ENCODE measurements at regions not wholly inside any gene's neighbourhood (a gene's known extent, or its start where the extent isn't known, plus 50 kb on each side); places are given as distances from the start of the nearest gene placed in this dataset.
"Not testable (repeated sequence)": the region's sequence is repeated elsewhere in the genome, so short reads cannot be mapped to it uniquely, and the experiment has no call there.

DNA sequence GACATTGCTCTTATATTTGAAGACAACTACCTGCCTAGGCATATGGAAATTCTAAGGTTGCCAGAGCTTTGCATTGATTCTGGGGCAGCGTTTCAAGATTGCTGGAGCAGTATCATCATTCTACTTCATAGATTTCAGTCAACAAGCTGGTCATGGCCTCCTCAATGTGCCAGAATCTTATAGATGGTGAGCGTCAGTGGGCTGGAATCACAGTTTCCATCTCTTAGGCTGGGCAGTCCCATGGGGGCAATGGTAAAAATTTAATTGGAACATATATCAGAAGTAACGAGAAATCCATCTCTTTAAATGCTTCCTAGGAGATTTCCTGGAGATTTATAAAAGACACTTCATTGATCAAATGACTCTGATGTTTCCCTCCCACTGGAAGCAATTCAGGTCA, 258.3 kb downstream of the SV2B start:
- BruUV-seq (replicated peaks): no TSS peak
- H3K27ac ChIP-seq (ENCODE audit: low read length): no peak overlapping the region
- CTCF ChIA-PET: no interaction called here

DNA sequence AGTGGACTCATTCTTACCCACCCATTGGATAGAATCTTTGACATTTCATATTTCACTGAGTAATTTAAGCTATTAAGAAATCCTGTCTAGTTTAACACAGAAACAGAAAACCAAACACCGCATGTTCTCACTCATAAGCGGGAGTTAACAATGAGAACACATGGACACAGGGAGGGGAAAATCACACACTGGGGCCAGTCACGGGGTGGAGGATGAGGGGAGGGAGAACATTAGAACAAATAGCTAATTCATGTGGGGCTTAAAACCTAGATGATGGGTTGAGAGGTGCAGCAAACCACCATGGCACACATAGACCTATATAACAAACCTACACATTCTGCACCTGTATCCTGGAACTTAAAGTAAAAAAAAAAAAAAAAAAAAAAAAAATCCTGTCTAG, 261.6 kb downstream of the SV2B start:
- H3K9ac ChIP-seq (ENCODE audit: low read length); ATAC-seq; H3K9me3 ChIP-seq (ENCODE audit: low read length); H3K36me3 ChIP-seq (ENCODE audit: low read depth, low read length); CTCF ChIA-PET; DNase-seq; intact Hi-C loops (cut with micrococcal nuclease); H3K27me3 ChIP-seq (ENCODE audit: low read length); H3K4me2 ChIP-seq (ENCODE audit: low read length); POLR2A ChIA-PET (ENCODE audit: unreplicated experiment); H3K4me1 ChIP-seq (ENCODE audit: insufficient read depth, low read length); H3K79me2 ChIP-seq (ENCODE audit: low read length); H3K4me3 ChIP-seq (ENCODE audit: low read length); H3K9me2 ChIP-seq (replicated peaks; ENCODE audit: low read length); H2AFZ ChIP-seq (ENCODE audit: low read length); H3K27ac ChIP-seq (ENCODE audit: low read length); H3F3A ChIP-seq (ENCODE audit: low read length, unreplicated experiment); H4K20me1 ChIP-seq (ENCODE audit: low read length); BruUV-seq (replicated peaks): not testable (repeated sequence)

More for the DNA sequence above, 258.3 kb downstream of the SV2B start:
- no peaks in the 10 kb centered on the region for H3K4me1 ChIP-seq (ENCODE audit: insufficient read depth, low read length)
- no peaks in the 10 kb centered on the region for H4K20me1 ChIP-seq (ENCODE audit: low read length)
- TF ChIP-seq, protein P1, sequence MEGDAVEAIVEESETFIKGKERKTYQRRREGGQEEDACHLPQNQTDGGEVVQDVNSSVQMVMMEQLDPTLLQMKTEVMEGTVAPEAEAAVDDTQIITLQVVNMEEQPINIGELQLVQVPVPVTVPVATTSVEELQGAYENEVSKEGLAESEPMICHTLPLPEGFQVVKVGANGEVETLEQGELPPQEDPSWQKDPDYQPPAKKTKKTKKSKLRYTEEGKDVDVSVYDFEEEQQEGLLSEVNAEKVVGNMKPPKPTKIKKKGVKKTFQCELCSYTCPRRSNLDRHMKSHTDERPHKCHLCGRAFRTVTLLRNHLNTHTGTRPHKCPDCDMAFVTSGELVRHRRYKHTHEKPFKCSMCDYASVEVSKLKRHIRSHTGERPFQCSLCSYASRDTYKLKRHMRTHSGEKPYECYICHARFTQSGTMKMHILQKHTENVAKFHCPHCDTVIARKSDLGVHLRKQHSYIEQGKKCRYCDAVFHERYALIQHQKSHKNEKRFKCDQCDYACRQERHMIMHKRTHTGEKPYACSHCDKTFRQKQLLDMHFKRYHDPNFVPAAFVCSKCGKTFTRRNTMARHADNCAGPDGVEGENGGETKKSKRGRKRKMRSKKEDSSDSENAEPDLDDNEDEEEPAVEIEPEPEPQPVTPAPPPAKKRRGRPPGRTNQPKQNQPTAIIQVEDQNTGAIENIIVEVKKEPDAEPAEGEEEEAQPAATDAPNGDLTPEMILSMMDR (conservative IDR thresholded peaks at IDR 0.05; ENCODE audit: low read depth, low read length): no peak
- TF ChIP-seq EZH2 (IDR thresholded peaks at IDR 0.05; ENCODE audit: low read length, unreplicated experiment): no peak
- TF ChIP-seq EZH2phosphoT487 (IDR thresholded peaks at IDR 0.05; ENCODE audit: borderline replicate concordance, low read length): no peak
- H3K79me2 ChIP-seq (ENCODE audit: low read length): no peaks in the 10 kb centered on the region
- H3K4me3 ChIP-seq (ENCODE audit: low read length): no peak overlapping the region
- no peaks in the 10 kb centered on the region for H3K9me2 ChIP-seq (replicated peaks; ENCODE audit: low read length)
- POLR2A ChIA-PET (ENCODE audit: unreplicated experiment): no interaction called here
- intact Hi-C loops (cut with micrococcal nuclease): no loop called here
- no peak overlapping the region for H2AFZ ChIP-seq (ENCODE audit: low read length)
- no peaks in the 10 kb centered on the region for H3K9me3 ChIP-seq (ENCODE audit: low read length)
- no peak overlapping the region for H3K4me2 ChIP-seq (ENCODE audit: low read length)
- no peak overlapping the region for H3K9ac ChIP-seq (ENCODE audit: low read length)
- no peaks in the 10 kb centered on the region for H3K36me3 ChIP-seq (ENCODE audit: low read depth, low read length)
- peaks cover 29% of the 10 kb centered on the region; the same call in 1 of the 2 replicates for H3K27me3 ChIP-seq (ENCODE audit: low read length)
- no peak for ATAC-seq
- H3F3A ChIP-seq (ENCODE audit: low read length, unreplicated experiment): no peaks in the 10 kb centered on the region
- DNase-seq: no peak

DNA sequence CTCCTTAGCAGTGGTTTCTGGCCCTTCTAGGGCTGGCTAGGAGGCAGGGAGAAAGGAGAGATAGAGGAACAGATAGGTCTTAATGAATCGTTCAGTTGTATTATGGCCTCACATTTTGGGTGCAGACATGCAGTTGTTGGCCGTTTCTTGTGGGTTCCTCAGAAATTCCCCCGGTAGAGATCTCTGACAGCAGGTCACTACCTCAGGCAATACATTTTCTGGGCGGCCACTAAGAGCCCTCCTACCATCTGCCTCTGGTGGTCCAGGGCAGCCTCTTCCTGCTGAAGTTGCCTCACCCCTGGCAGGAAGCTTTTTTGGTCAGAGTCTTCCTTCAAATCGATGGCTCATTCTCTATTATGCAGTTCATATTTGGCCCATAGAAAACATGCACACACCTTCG, 266.1 kb downstream of the SV2B start:
- no peak overlapping the region for H3K4me3 ChIP-seq (ENCODE audit: low read length)
- BruUV-seq (replicated peaks): no TSS peak
- H3K4me2 ChIP-seq (ENCODE audit: low read length): no peak overlapping the region
- no peak for DNase-seq
- H3K9me3 ChIP-seq (ENCODE audit: low read length): no peaks in the 10 kb centered on the region
- ChIA-PET CTCF (no interaction called here), POLR2A (ENCODE audit: unreplicated experiment) (no interaction called here)
- TF ChIP-seq EZH2 (IDR thresholded peaks at IDR 0.05; ENCODE audit: low read length, unreplicated experiment) (no peak), EZH2phosphoT487 (IDR thresholded peaks at IDR 0.05; ENCODE audit: borderline replicate concordance, low read length) (no peak)
- TF ChIP-seq, protein P1 (conservative IDR thresholded peaks at IDR 0.05; ENCODE audit: low read depth, low read length): no peak
- no peak overlapping the region for H2AFZ ChIP-seq (ENCODE audit: low read length)
- no peak overlapping the region for H3K27ac ChIP-seq (ENCODE audit: low read length)
- no peaks in the 10 kb centered on the region for H4K20me1 ChIP-seq (ENCODE audit: low read length)
- no peaks in the 10 kb centered on the region for H3K4me1 ChIP-seq (ENCODE audit: insufficient read depth, low read length)
- H3K79me2 ChIP-seq (ENCODE audit: low read length): no peaks in the 10 kb centered on the region
- intact Hi-C loops (cut with micrococcal nuclease): no loop called here
- peaks cover 4% of the 10 kb centered on the region for H3K27me3 ChIP-seq (ENCODE audit: low read length)
- no peaks in the 10 kb centered on the region for H3F3A ChIP-seq (ENCODE audit: low read length, unreplicated experiment)
- H3K36me3 ChIP-seq (ENCODE audit: low read depth, low read length): no peaks in the 10 kb centered on the region
- H3K9ac ChIP-seq (ENCODE audit: low read length): no peak overlapping the region
- no peak for ATAC-seq
- H3K9me2 ChIP-seq (replicated peaks; ENCODE audit: low read length): no peaks in the 10 kb centered on the region
